ENCODE measurements at regions not wholly inside any gene's neighbourhood (a gene's known extent, or its start where the extent isn't known, plus 50 kb on each side); places are given as distances from the start of the nearest gene placed in this dataset.

DNA sequence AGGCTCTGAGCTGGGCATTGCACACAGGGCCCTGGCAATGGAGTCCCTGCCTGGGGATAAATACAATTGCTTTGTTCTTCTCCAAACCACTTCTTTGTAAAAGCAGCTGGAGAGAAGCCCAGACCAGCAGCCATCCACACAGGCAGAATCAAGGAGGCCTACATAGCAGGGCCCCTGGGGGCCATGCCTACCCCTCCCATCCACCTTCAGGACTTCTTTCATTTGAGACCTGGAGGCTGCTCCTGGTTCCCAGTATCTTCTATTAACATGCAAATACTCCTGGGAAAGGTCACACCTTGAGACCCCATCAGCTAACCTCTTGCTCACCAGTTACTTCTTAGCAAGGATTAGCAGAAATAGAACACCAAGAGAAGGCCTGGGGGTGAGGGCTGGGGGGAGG, 511.1 kb downstream of the SOX6 start:
- TF ChIP-seq, protein P1, sequence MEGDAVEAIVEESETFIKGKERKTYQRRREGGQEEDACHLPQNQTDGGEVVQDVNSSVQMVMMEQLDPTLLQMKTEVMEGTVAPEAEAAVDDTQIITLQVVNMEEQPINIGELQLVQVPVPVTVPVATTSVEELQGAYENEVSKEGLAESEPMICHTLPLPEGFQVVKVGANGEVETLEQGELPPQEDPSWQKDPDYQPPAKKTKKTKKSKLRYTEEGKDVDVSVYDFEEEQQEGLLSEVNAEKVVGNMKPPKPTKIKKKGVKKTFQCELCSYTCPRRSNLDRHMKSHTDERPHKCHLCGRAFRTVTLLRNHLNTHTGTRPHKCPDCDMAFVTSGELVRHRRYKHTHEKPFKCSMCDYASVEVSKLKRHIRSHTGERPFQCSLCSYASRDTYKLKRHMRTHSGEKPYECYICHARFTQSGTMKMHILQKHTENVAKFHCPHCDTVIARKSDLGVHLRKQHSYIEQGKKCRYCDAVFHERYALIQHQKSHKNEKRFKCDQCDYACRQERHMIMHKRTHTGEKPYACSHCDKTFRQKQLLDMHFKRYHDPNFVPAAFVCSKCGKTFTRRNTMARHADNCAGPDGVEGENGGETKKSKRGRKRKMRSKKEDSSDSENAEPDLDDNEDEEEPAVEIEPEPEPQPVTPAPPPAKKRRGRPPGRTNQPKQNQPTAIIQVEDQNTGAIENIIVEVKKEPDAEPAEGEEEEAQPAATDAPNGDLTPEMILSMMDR (IDR thresholded peaks at IDR 0.05) = no peak
- TF ChIP-seq POLR2A (IDR thresholded peaks at IDR 0.05) = no peak
